ENCODE measurements at regions not wholly inside any gene's neighbourhood (a gene's known extent, or its start where the extent isn't known, plus 50 kb on each side); places are given as distances from the start of the nearest gene placed in this dataset.

DNA sequence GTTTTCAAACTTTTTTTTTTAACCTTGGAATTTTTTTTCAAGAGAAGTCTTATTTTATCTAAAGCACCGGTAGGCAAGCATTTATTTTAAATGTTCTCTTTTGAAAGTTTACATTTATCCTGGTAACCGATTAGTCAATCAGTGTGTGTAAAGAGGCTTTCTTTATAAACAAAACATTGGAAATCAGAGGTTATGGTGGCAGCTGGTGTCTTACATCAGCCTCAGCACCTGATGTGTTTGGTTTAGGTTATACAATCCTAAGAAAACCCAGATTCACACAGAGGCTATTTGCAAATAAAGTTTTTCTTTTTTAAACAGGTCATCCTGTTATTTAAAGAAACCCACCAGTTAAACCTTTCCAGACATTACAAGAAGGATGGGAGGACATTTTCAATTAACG is 173.3 kb upstream of the GDNF start:
- TF ChIP-seq, protein P1, sequence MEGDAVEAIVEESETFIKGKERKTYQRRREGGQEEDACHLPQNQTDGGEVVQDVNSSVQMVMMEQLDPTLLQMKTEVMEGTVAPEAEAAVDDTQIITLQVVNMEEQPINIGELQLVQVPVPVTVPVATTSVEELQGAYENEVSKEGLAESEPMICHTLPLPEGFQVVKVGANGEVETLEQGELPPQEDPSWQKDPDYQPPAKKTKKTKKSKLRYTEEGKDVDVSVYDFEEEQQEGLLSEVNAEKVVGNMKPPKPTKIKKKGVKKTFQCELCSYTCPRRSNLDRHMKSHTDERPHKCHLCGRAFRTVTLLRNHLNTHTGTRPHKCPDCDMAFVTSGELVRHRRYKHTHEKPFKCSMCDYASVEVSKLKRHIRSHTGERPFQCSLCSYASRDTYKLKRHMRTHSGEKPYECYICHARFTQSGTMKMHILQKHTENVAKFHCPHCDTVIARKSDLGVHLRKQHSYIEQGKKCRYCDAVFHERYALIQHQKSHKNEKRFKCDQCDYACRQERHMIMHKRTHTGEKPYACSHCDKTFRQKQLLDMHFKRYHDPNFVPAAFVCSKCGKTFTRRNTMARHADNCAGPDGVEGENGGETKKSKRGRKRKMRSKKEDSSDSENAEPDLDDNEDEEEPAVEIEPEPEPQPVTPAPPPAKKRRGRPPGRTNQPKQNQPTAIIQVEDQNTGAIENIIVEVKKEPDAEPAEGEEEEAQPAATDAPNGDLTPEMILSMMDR (IDR thresholded peaks at IDR 0.05; ENCODE audit: low read depth, low read length): no peak
- TF ChIP-seq EZH2phosphoT487 (IDR thresholded peaks at IDR 0.05; ENCODE audit: low read depth): no peak

All from OCI-LY3 (cell line).